ENCODE measurements at regions not wholly inside any gene's neighbourhood (a gene's known extent, or its start where the extent isn't known, plus 50 kb on each side); places are given as distances from the start of the nearest gene placed in this dataset.

GRCh38 chr10:42934842-42935241 is 142.0 kb upstream of the RET start:
- intact Hi-C loops (cut with DNase I): no loop called here
- Histone ChIP-seq H3K36me3 (ENCODE audit: insufficient read depth in 1 of 2, low read depth in 1 of 2) (no peaks in the 10 kb centered on the region), H3K4me3 (no peak overlapping the region), H3K4me1 (peaks cover 7% of the 10 kb centered on the region), H3K9me3 (no peaks in the 10 kb centered on the region), H3K27ac (no peak overlapping the region), H3K27me3 (ENCODE audit: insufficient read depth in 3 of 3, low read length in 2 of 3) (peaks cover 0 to 33% (median 10%) of the 10 kb centered on the region in 3 donors)
- DNase-seq: no peak
- 85 to 92% (median 86%) methylated on average over 3 of the region's 3 CpGs for WGBS, 3 donors
- no peak for ATAC-seq
- TF ChIP-seq CTCF (IDR thresholded peaks at IDR 0.05): no peak

- intact Hi-C loops (cut with DNase I): no loop called here
- peaks cover 0 to 33% (median 10%) of the 10 kb centered on the region in 3 donors for H3K27me3 ChIP-seq (ENCODE audit: insufficient read depth in 3 of 3, low read length in 2 of 3)
- TF ChIP-seq CTCF (IDR thresholded peaks at IDR 0.05): no peak
- H3K36me3 ChIP-seq (ENCODE audit: insufficient read depth in 1 of 2, low read depth in 1 of 2): no peaks in the 10 kb centered on the region
- peaks cover 7% of the 10 kb centered on the region for H3K4me1 ChIP-seq
- 79 to 87% (median 82%) methylated on average over 8 of the region's 8 CpGs for WGBS, 3 donors
- no peak overlapping the region for H3K4me3 ChIP-seq
- DNase-seq: no peak
- H3K9me3 ChIP-seq: no peaks in the 10 kb centered on the region
- H3K27ac ChIP-seq: no peak overlapping the region
- no peak for ATAC-seq
Measured at GRCh38 chr10:42935466-42935865, 141.4 kb upstream of the RET start.

GRCh38 chr10:42936580-42936979 is 140.3 kb upstream of the RET start:
- WGBS, 3 donors: 88 to 93% (median 90%) methylated on average over 10 of the region's 10 CpGs
- peaks cover 0 to 30% (median 10%) of the 10 kb centered on the region in 3 donors for H3K27me3 ChIP-seq (ENCODE audit: insufficient read depth in 3 of 3, low read length in 2 of 3)
- TF ChIP-seq CTCF (IDR thresholded peaks at IDR 0.05): no peak
- no peaks in the 10 kb centered on the region for H3K9me3 ChIP-seq
- DNase-seq (no peak), ATAC-seq (no peak)
- peaks cover 7% of the 10 kb centered on the region for H3K4me1 ChIP-seq
- no peak overlapping the region for H3K4me3 ChIP-seq
- H3K36me3 ChIP-seq (ENCODE audit: insufficient read depth in 1 of 2, low read depth in 1 of 2): no peaks in the 10 kb centered on the region
- intact Hi-C loops (cut with DNase I): no loop called here
- H3K27ac ChIP-seq: no peak overlapping the region

GRCh38 chr10:42937048-42937447 is 139.8 kb upstream of the RET start:
- no peak overlapping the region for H3K4me3 ChIP-seq
- no peak for TF ChIP-seq CTCF (IDR thresholded peaks at IDR 0.05)
- H3K27ac ChIP-seq: no peak overlapping the region
- peaks cover 7% of the 10 kb centered on the region for H3K4me1 ChIP-seq
- no peaks in the 10 kb centered on the region for H3K9me3 ChIP-seq
- ATAC-seq: no peak
- no peak for DNase-seq
- H3K27me3 ChIP-seq (ENCODE audit: insufficient read depth in 3 of 3, low read length in 2 of 3): peaks cover 0 to 26% (median 10%) of the 10 kb centered on the region in 3 donors
- H3K36me3 ChIP-seq (ENCODE audit: insufficient read depth in 1 of 2, low read depth in 1 of 2): no peaks in the 10 kb centered on the region
- WGBS, 3 donors: 85 to 97% (median 88%) methylated on average over 7 of the region's 7 CpGs
- intact Hi-C loops (cut with DNase I): no loop called here

- H3K27ac ChIP-seq: no peak overlapping the region
- no peaks in the 10 kb centered on the region for H3K9me3 ChIP-seq
- H3K4me3 ChIP-seq: no peak overlapping the region
- peaks cover 0 to 20% (median 8%) of the 10 kb centered on the region in 3 donors for H3K27me3 ChIP-seq (ENCODE audit: insufficient read depth in 3 of 3, low read length in 2 of 3)
- ATAC-seq: no peak
- no peaks in the 10 kb centered on the region for H3K36me3 ChIP-seq (ENCODE audit: insufficient read depth in 1 of 2, low read depth in 1 of 2)
- peaks cover 7% of the 10 kb centered on the region for H3K4me1 ChIP-seq
- no peak for DNase-seq
- WGBS, 3 donors: 91 to 94% (median 94%) methylated on average over 8 of the region's 8 CpGs
- intact Hi-C loops (cut with DNase I): no loop called here
- TF ChIP-seq CTCF (IDR thresholded peaks at IDR 0.05): no peak
Measured at GRCh38 chr10:42937649-42938180, 139.2 kb upstream of the RET start.

Measured in psoas muscle (tissue), 7 donors.